NCI-H526 treated with DMSO at 0.1 percent for 48 hours (cell line): ENCODE measurements at regions not wholly inside any gene's neighbourhood (a gene's known extent, or its start where the extent isn't known, plus 50 kb on each side); places are given as distances from the start of the nearest gene placed in this dataset.
"Not testable (repeated sequence)": the region's sequence is repeated elsewhere in the genome, so short reads cannot be mapped to it uniquely, and the experiment has no call there.

Experiments used
- DNase-seq: peaks from one replicate; lab custom pipeline; 2025; lab: John Stamatoyannopoulos, UW

DNA sequence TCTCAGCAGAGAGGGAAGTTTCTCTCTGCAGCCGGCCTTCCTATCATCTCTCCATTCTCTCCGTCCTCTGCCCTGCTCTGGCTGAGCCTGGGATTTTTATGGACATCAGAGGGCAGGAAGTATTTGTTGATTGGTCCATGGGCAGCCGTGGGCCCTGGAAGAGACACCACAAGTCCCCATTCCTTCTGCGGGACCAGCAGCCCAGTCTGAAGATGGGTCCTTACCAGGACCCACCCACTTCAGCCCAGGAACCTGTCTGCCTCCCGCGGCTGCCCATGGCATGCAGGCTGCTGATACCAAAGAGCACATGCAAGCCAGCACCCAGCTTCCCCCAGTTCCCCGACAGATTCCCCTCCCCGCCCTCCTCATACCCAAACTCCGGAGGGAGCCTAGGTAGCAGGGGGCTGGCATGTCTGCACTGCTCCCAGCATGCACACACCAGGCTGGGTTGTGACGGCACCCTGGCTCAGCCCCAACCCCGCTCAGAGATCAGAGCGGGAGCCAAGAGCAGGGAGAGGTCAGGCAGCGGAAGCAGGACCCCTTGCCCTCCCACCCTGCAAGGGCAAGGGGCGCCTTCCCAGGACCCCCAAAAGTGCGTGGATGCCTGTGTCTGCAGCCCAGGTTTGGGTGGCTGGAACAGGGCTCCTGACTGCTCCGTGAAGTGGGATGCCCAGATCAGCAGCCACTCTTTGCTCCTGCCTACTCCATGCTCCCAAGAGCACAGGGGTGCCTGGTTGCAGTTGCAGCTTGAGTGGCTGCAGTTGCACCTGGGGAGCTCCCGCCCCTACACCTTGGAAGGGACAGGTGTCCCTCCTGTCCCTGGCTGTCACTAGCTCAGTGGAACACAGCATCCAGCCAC, 538.6 kb upstream of the POT1 start:
- no peak for DNase-seq

DNA sequence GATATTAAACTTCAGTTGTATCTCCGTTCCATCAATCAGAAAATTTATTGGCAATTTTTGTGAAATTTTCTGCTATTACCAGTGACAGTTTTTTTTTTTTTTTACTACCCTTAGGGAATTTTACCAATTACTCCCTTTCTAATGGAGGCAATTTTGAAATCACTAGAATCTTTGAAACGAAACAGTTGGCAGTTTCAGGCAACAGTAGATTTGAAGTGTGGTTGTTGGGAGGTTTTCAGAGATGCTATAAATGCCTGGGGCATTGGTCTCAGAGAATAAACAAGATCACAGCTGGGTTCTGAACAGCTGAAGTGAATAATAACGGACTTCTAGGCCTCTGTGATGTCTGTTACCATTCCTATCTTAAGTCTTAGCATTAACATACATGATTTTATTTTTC, 535.9 kb upstream of the POT1 start:
- DNase-seq: no peak

DNA sequence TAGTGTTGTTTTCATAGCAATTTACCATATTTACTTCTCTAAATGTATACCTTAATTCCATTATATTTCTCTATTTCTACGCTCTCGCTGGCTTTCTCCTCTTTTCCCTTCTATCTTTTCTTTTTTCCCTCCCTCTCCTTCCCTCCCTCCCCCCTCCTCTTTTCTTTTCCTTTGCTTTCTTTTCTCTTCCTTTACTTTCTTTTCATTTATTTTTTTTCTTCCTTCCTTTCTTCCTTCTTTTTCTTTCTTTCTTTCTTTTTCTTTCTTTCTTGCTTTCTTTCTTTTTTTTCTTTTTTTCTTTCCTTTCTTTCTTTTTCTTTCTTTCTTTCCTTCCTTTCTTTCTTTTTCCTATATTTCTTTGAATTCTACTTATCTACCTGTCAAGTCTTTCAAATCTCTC, 533.0 kb upstream of the POT1 start:
- DNase-seq: no peak

DNA sequence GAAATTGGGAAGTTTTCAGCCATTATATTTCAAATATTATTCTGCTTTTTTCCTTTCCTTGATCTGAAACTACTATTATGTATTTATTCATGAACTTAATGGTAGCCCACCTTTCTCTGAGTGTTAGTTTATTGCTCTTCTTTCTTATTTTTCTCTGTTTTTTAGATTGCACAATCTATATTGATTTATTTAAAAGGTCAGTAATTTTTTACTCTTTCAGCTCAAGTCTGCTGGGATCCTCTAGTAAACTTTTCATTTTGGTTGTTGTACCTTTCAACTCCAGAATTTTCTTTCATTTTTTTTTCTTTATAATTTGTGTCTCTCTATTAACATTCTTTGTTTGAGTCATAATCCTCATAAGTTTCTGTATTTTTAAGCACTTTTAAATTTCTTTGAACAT, 529.4 kb upstream of the POT1 start:
- no peak for DNase-seq

DNA sequence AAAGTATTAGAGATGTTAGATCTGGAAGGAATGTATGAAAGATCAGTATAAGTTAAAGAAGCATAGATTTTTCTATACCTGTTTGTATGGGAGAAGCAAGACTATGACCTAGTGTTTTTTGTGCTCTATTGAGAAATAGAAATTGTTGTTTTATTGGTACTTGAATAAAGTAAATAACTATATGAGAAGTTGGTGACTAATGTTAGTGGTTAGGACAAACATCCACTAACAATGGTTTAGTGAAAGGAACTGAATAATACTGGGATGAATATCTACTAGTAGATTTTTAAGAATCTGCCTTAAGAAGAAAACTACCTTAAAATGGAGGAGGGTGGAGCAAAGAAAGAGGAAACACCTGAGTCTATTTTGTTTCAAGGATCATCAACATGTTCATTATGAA, 521.1 kb upstream of the POT1 start:
- DNase-seq: no peak

DNA sequence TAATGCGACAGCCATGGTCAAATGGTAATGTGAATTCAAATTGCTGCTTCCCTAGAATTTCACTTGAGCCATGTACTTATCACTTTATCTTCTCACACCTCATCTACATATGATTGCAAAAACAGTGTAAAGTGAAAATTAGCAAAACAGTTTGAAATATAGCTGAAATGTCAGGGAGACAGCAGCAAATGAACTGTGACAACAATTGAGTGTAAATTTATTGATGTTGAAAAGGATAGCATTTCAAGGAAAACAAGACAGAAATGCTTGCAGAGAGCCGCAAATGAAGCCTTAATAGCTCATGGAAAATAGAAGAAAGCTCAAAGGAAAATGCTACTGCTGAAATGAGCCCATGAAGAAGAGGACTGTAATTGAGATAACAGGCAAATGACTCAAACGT, 516.2 kb upstream of the POT1 start:
- no peak for DNase-seq

DNA sequence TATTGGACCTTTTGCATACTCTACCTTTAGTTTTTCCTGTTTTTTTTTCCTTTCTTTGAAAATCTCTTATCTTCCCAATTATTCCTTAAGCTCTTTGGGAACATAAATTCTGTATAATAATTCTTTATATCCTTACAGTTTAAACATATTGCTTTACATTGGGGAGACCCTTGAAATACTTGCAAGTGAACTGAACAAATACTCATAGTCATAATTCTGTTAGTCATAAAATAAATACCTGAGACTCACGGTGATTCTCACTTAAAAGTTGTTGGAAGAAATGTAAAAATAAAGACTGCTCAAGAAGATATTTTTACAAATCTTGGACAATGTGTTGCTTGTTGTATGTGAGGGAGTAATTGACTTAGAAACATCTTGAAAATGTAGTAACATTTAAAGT, 515.2 kb upstream of the POT1 start:
- DNase-seq: no peak

DNA sequence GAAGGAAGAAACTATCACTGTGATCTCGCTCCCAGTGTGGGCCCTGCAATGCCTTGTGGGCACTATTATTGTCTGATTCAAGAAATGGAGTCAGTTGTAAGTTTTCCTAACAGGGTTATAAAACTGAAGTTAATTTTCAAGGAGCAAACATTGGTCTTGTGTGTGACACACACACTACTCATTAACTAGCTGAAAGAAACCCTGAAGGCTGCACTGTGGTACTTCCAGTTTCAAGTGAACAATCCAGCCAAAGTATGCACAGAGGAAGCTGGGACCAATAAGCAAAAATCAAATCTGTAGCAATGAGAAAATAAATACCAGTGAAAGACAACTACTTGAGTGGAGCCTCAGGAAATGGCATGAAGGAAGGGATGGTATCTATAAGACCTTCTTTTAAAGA, 506.6 kb upstream of the POT1 start:
- DNase-seq: no peak

DNA sequence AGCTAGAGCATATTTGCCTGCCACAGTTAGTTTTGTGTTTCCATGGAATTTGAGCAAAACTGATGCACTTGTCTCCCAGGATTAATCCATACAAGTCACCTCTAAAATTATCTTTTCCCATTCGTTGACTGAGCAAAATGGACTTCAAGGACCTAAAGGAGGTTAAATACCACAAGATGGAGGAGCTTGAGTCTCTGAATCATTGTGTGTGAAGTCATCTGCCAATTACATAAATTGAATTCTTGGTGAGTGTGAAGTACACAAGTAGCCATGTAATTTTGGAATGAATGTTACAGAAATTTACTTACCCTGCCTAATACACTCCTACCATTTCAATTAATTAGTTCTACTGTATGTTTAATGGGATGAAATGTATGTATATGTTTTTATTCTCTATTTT, 501.7 kb upstream of the POT1 start:
- no peak for DNase-seq

DNA sequence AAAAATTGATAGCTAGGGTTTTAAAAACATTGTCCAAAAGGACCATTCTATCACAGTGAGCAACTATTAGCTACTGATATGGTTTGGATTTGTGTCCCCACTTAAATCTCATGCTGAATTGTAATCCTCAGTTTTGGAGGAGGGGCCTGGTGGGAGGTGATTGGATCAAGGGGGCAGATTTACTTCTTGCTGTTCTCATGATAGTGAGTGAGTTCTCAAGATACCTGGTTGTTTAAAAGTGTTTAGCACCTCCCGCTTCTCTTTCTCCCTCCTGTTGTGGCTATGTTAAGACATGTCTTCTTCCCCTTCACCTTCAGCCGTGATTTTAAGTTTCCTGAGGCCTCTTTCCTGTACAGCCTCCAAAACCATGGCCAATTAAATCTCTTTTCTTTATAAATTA, 500.4 kb upstream of the POT1 start:
- DNase-seq: no peak

DNA sequence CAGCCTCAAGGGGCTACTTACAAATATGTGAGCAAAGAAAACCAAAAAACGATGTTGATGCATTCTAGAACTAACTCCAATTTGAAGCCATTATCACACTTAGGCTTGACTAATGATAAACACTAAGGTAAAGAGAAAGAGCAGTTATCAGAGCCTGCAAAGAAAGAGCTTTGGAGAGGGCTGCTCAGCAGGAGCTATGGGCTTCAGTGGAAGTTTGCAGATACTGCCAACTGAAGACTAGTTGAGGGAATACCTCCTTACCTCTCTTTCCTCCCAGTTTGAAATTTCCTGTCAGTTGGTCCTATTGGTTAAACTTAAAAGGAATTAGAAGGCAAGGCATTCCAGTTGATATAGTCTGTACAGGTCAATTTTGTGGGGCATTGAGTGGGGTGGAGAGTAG, 498.1 kb upstream of the POT1 start:
- DNase-seq: no peak

DNA sequence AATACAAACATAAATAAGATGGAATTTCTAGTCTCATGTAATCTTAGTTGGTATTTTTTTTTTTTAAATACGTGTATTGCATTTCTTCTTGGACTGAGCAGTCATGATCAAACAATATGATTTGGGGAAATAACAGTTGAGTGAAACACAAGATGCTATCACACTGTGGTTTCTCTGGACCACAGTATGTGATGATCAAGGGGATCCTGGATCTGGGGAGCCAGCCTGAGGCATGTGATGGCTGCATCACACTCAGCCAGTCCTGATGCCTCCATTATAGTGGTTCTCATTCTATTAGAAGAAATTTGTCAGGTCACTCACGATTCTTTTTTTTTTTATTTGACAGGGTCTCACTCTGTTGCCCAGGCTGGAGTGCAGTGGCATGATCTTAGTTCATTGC, 495.9 kb upstream of the POT1 start:
- no peak for DNase-seq

DNA sequence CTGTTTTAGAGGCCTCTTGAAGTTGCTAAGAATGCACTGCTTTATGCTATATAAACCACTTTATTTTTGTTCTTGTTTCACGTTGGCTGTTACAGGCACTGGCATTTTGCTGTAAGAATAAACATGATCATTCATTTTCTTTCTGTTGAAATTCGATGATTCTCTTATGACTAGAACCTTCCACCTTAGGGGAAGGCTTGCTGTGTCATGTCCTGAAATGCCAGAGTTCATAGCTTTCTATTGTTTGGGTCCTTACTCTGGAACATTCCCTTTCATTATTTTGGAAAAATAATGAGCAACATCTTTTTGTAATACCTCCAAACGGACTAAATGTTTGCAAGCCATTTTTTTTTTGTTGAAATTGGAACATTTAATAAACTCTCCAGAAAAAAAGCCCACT, 495.1 kb upstream of the POT1 start:
- DNase-seq: no peak

DNA sequence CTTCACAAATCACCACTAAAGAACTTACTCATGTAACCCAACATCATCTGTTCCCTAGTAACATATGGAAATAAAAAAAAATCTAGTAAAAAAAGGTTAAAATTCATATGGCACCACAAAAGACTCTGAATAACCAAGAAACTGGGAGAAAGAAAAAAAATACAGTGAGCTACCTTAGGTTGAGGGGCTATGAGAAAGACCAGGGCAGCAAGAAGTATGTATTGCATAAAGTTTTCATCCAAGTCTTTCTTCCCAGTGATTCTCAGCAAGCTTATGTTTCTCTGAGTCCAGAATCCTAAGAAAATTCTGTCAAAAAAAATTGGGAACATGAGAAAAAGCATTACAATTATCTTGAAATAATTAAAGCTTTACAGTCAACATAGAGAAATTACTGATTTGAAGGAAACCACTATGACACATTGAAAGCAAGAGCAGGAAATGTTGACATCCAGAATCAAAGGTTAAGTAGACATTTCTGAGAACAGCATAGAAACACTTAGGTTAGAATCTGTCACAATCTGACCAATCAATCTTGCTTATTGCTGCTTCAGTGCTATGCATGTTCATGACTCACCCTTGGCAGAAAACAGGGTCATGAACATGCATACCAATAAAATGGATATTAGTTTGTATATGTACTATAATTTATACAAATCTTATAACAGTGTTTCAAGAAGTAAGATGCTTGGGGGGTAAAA, 494.0 kb upstream of the POT1 start:
- DNase-seq: no peak

DNA sequence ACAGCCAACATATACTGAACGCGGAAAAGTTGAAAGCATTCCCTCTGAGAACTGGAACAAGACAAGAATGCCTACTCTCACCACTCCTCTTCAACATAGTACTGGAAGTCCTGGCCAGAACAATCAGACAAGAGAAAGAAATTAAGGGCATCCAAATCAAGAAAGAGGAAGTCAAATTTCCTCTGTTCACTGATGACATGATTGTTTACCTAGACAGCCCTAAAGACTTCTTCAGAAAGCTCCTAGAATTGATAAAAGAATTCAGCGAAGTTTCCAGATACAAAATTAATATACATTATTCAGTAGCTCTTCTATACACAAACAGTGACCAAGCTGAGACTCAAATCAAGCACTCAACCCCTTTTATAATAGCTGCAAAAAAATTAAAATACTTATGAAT, 491.8 kb upstream of the POT1 start:
- not testable (repeated sequence) for DNase-seq

DNA sequence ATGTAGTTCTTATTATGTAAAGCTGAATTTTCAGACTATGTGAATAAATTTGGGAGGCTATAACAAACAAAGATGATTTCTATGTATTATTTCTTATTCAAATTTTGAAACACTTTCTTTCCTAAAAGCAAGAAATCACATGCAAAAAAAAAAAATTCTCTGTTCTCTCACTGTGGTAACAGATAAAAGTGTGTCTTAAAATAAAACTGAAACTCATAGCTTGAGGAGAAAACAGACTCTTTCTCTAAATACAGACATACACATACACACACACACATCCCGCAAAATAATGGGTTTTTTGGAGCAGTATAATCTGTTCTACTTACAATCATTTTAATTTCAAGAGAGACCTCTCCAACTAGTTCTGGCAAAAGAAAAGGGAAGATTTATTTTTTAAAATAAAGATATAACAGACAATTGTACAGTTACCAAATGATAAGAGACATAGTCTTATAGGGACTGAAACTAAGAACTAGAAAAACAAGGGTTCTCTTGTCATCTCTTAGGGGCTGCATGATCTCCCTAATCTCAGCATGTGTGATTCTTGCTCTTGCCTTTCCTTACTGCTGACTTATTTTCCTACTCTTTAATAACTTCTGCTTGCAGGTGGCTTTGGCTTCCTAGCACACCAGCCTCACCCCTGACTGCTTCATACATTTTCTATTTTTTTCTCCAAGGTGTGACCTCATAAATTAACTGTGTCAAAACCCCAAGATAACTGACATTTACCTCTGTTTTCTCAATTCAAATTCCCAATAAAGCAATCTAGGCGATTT, 483.5 kb upstream of the POT1 start:
- DNase-seq: no peak

DNA sequence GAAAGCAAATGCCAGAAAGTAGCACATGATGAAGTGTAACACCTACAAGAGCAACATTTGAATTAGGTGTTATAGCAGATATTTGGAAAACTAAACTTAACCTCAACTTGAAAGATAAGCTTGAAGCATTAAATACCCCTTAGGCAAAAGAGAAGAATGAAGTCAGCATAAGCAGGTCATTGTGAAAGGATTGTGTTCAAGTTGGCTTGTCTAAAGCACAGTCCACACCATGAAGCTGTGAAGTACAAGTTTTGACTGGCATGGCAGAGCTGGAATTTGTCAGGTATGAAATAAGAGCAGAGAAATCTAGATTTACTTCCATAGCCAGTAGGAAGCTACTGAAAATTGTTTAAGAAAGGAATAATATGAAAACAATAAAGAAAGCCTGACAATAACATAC, 480.3 kb upstream of the POT1 start:
- DNase-seq: no peak

DNA sequence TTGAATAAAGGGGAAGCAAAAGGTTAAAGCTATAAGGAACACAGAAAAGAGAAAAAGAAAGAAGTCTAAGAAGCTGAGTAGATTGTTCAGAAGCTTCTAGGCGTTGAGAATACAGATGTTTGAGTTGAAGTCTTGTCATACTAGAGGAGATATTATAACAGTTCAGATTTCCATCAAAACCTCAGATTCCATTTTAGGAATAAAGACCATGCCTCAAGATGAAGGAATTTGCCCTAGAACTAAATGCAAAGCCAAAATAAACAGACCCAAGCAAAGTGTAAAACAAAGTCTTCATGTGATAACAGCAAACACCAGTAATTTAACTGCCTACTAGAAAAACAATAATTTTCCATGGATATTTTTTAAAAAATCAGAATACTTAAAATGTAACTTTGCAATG, 476.5 kb upstream of the POT1 start:
- DNase-seq: no peak

DNA sequence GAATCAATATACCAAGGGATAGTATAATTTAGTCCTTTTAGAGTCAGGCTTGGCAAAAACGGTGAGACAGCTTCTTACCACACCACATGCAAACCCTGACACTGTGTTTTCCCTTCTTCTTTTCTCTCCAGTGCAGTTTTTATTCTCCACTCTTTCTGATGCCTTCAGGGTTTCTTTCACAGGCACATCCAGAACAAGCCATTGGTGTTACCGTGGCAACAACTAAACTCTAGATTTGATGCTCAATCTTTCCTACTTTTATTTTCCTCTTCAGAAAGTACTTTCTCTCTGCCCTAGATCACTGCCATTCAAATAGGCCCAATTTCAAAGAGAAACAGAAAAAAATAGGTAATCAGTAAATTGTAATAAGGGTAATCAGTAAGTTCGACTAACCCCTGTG, 469.8 kb upstream of the POT1 start:
- no peak for DNase-seq

DNA sequence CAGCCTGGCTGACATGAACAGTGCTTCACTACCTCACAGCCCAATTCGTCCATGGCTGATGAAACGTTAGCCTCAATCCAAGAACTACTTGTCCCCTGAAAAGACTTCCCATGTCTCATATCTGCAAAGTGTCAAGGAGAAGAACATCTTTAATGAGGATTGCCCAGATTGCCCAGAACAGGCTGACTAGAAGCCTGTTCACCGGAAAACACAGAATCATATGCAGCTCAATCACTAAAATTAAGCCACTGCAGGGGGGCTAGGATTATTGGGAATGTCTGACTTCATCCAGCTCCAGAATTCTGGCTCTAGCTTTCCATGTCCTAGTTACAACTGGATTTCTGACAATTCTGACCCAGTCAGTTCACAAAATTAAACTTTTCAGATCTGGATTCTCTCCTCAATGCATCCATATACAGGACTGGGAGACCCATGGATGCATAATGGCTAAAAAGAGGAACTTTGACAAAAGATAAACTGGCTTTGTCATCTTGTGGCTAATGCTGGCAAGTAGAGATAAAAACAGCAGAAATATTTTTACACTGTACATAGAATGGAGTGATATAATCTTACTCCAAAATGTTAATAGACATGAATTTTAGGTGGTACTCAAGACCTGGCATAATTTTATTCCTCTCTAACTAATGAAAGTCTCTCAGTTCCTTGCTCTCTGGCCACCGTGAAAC, 467.0 kb upstream of the POT1 start:
- DNase-seq: no peak

DNA sequence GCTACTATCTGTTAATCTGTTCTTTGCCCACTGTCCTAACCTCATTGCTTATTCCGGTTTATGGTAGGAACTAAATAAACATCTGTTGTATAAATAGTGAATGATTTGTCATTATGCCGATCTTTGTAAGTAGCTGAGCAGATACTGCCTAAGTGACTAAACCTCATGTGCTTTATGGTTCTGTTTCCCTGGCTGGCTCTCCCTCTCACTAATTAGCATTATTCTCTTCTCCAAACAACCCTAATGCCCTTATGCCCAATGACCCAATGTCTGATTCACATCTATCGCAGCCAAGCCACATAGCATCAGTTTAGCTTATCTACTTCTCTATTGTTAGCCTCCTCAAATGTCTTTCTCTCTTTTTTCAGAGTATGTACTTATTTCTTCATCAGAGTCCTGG, 462.3 kb upstream of the POT1 start:
- peak; percentile 71 for DNase-seq

DNA sequence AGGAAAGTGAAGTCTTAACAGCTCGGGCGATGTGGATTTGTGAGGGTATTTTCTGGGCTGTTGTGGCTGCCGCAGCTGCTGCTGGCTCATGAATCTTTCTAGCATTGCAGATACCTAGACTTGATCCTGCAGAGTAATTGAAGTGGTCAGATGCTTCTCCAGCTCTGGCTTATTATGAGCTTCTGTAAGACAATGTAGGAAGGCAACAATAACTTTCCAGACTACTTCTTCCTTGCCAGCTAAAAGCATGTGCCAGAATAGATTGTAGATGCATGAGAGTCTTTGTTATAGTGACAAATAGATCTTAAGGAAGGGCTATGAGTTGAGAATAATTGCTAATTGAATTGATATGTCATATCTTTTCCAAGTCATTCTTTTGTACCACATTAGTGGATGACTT, 461.4 kb upstream of the POT1 start:
- DNase-seq: no peak
